Left kidney (tissue), 1 donor: ENCODE measurements at regions not wholly inside any gene's neighbourhood (a gene's known extent, or its start where the extent isn't known, plus 50 kb on each side); places are given as distances from the start of the nearest gene placed in this dataset.

Experiments used
- DNase-seq: peaks from one replicate; pipeline ENCODE4 v3.0.0-alpha.2; 2013

- DNase-seq = no peak
Measured at GRCh38 chr9:82552784-82553183, 510.2 kb downstream of the RASEF start.

GRCh38 chr9:82553654-82554366, 509.1 kb downstream of the RASEF start:
- DNase-seq = no peak

- no peak for DNase-seq
Measured at GRCh38 chr9:82554381-82554780, 508.6 kb downstream of the RASEF start.

- no peak for DNase-seq
Measured at GRCh38 chr9:82555031-82555430, 507.9 kb downstream of the RASEF start.

GRCh38 chr9:82555431-82556051, 507.4 kb downstream of the RASEF start:
- peak; percentile 68 for DNase-seq

- no peak for DNase-seq
Measured at GRCh38 chr9:82558346-82558745, 504.6 kb downstream of the RASEF start.

GRCh38 chr9:82558855-82559630, 503.9 kb downstream of the RASEF start:
- no peak for DNase-seq

GRCh38 chr9:82560036-82560435, 502.9 kb downstream of the RASEF start:
- no peak for DNase-seq

GRCh38 chr9:82560457-82560904, 502.5 kb downstream of the RASEF start:
- no peak for DNase-seq

- no peak for DNase-seq
Measured at GRCh38 chr9:82563094-82563493, 499.8 kb downstream of the RASEF start.

- no peak for DNase-seq
Measured at GRCh38 chr9:82563841-82564240, 499.1 kb downstream of the RASEF start.

GRCh38 chr9:82565188-82565969, 497.6 kb downstream of the RASEF start:
- DNase-seq = no peak

GRCh38 chr9:82567953-82568352, 495.0 kb downstream of the RASEF start:
- no peak for DNase-seq

GRCh38 chr9:82570226-82570625, 492.7 kb downstream of the RASEF start:
- no peak for DNase-seq

- no peak for DNase-seq
Measured at GRCh38 chr9:82571540-82571939, 491.4 kb downstream of the RASEF start.

GRCh38 chr9:82572146-82572545, 490.8 kb downstream of the RASEF start:
- no peak for DNase-seq

GRCh38 chr9:82574911-82575310, 488.0 kb downstream of the RASEF start:
- no peak for DNase-seq

- DNase-seq = no peak
Measured at GRCh38 chr9:82580921-82581320, 482.0 kb downstream of the RASEF start.

- DNase-seq = no peak
Measured at GRCh38 chr9:82581516-82581915, 481.4 kb downstream of the RASEF start.

GRCh38 chr9:82581935-82582334, 481.0 kb downstream of the RASEF start:
- no peak for DNase-seq

GRCh38 chr9:82582693-82583092, 480.2 kb downstream of the RASEF start:
- DNase-seq = no peak

GRCh38 chr9:82583524-82583923, 479.4 kb downstream of the RASEF start:
- no peak for DNase-seq
